ENCODE measurements at regions not wholly inside any gene's neighbourhood (a gene's known extent, or its start where the extent isn't known, plus 50 kb on each side); places are given as distances from the start of the nearest gene placed in this dataset.
"Not testable (repeated sequence)": the region's sequence is repeated elsewhere in the genome, so short reads cannot be mapped to it uniquely, and the experiment has no call there.

DNA sequence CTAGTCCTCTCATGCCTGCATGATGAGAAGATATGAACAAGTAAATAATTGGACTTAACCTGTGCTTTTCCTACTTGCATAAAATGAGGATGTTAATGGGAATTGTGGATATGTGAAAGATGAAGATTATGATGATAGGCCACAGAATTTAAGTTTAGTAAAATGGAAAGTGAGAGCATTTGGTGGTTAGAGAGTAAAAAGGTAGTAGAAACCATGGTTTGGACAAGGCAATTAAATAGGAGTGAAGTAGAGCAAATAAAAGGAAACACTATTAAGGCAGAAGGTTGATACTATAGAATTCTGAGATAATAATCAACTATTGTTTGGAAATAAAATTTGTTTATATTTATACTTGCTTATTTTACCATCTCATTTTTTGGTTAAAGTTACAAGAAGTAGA, 1162.5 kb downstream of the MRPL39 start:
- intact Hi-C loops (cut with micrococcal nuclease) = no loop called here
- H3K27ac ChIP-seq (ENCODE audit: low read depth, low read length) = no peak overlapping the region
- H3K36me3 ChIP-seq (ENCODE audit: insufficient read depth, low read length) = no peaks in the 10 kb centered on the region
- no peaks in the 10 kb centered on the region for H3K4me1 Mint-ChIP-seq
- H3K9me3 Mint-ChIP-seq = peaks cover 0 to 9% (median under 1%) of the 10 kb centered on the region in 8 donors
- DNase-seq = no peak
- CTCF ChIA-PET (ENCODE audit: partially characterized antibody) = no interaction called here
- no peaks in the 10 kb centered on the region for H3K27me3 Mint-ChIP-seq
- no peak overlapping the region for H3K27ac Mint-ChIP-seq
- POLR2A ChIA-PET (ENCODE audit: partially characterized antibody) = no interaction called here
- no peaks in the 10 kb centered on the region for H3K36me3 Mint-ChIP-seq
- H3K4me3 ChIP-seq (ENCODE audit: low read length in 2 of 2) = no peak overlapping the region
- no peaks in the 10 kb centered on the region for H3K27me3 ChIP-seq (ENCODE audit: insufficient read depth, low read length)
- no peak overlapping the region for H3K4me3 Mint-ChIP-seq
- no peaks in the 10 kb centered on the region for H3K4me1 ChIP-seq (ENCODE audit: insufficient read depth, low read length)
- H3K9me3 ChIP-seq (ENCODE audit: control insufficient read depth in 1 of 2, low read length in 2 of 2) = no peaks in the 10 kb centered on the region

DNA sequence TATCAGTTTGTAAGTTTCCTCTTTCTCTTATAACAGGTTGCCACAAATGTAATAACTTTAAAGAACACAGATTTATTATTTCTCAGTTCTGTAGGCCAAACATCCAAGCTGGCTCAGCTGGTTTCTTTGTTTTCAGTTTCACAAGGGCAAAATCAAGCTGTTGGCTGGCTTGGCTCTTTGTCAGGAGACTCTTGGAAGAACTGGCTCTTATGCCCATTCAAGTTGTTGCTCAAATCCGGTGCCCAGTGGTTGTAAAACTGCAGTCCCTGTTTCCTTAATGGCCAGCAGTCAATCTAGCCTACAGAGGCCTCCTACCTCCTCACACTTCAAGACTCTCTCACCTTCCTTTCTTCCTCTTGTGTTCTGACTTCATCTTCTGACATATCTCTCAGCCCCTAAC, 1171.0 kb downstream of the MRPL39 start:
- ChIA-PET CTCF (ENCODE audit: partially characterized antibody) (no interaction called here), POLR2A (ENCODE audit: partially characterized antibody) (no interaction called here)
- H3K27me3 ChIP-seq (ENCODE audit: insufficient read depth, low read length) = no peaks in the 10 kb centered on the region
- peaks cover 0 to 10% (median 3%) of the 10 kb centered on the region in 8 donors for H3K9me3 Mint-ChIP-seq
- no peak overlapping the region for H3K4me3 ChIP-seq (ENCODE audit: low read length in 2 of 2)
- H3K36me3 ChIP-seq (ENCODE audit: insufficient read depth, low read length) = no peaks in the 10 kb centered on the region
- no peak overlapping the region for H3K4me3 Mint-ChIP-seq
- no peaks in the 10 kb centered on the region for H3K9me3 ChIP-seq (ENCODE audit: control insufficient read depth in 1 of 2, low read length in 2 of 2)
- no peak for DNase-seq
- H3K4me1 ChIP-seq (ENCODE audit: insufficient read depth, low read length) = no peaks in the 10 kb centered on the region
- H3K36me3 Mint-ChIP-seq = no peaks in the 10 kb centered on the region
- H3K27me3 Mint-ChIP-seq = no peaks in the 10 kb centered on the region
- H3K27ac Mint-ChIP-seq = no peak overlapping the region
- no peak overlapping the region for H3K27ac ChIP-seq (ENCODE audit: low read depth, low read length)
- no peaks in the 10 kb centered on the region for H3K4me1 Mint-ChIP-seq
- intact Hi-C loops (cut with micrococcal nuclease) = no loop called here

DNA sequence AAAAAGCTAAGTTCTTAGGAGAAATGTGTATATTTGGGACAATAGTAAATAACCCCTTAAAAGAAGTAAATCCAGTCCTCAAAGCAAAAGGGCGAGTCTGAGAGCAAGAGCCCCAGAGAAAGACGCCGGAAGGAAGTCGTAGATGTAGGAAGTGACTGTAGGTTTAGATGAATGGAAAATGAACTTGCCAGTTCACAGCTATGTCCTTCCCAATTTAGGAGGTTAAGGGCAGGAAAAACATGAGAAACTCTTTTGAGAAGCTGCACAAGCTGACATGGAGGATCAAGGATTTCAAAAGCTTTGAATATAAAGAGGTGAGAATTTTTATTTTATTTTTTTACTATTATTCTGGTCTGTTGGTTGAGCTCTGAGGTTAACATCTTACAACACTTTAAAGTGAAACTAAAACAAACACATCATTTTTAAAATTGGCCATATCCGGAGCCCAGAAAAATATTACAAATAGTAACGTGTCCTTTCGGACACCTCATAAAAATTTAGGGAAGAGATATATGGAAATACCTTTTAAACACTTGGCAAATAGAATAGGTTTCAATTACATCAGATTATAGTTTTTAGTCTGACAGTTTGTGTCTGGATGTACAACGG, 1178.6 kb downstream of the MRPL39 start:
- DNase-seq = peak in 3 of 5 donors; percentile 3
- Mint-ChIP-seq H3K36me3 (no peaks in the 10 kb centered on the region), H3K4me3 (peak overlapping the region; percentile 68 to 84 (median 80)), H3K9me3 (peaks cover 0 to 8% (median 0%) of the 10 kb centered on the region in 8 donors), H3K27ac (peak overlapping the region in 4 of 7 donors; percentile 2 to 59 (median 30)), H3K4me1 (peaks cover 0 to 1% (median 0%) of the 10 kb centered on the region in 4 donors), H3K27me3 (no peaks in the 10 kb centered on the region)
- intact Hi-C loops (cut with micrococcal nuclease) = no loop called here
- H3K27me3 ChIP-seq (ENCODE audit: insufficient read depth, low read length) = no peaks in the 10 kb centered on the region
- no peak overlapping the region for H3K27ac ChIP-seq (ENCODE audit: low read depth, low read length)
- no peaks in the 10 kb centered on the region for H3K36me3 ChIP-seq (ENCODE audit: insufficient read depth, low read length)
- CTCF ChIA-PET (ENCODE audit: partially characterized antibody) = no interaction called here
- POLR2A ChIA-PET (ENCODE audit: partially characterized antibody) = no interaction called here
- H3K4me3 ChIP-seq (ENCODE audit: low read length in 2 of 2) = peak overlapping the region in 1 of 2 donors; percentile 33
- H3K9me3 ChIP-seq (ENCODE audit: control insufficient read depth in 1 of 2, low read length in 2 of 2) = no peaks in the 10 kb centered on the region
- no peaks in the 10 kb centered on the region for H3K4me1 ChIP-seq (ENCODE audit: insufficient read depth, low read length)

DNA sequence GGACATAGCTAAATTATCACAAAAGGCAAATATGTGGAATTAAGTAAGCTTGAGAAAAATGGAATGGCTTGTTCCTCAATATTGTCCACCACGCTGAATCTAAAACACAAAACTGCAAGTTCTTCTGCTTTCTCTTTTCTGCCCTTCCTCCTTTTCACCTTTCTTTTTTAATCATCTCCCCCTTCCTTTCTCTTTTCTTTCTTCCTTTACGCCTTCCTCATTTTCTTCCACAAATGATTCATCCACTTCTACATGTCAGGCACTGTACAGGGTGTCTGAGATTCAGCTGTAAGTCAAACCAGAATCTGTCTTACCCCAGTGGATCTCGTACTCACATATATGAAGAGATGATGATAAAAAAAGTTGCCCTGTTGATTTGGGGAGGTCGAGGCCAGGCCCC, 1182.5 kb downstream of the MRPL39 start:
- H3K4me1 Mint-ChIP-seq = peaks cover 0 to 1% (median 0%) of the 10 kb centered on the region in 4 donors
- ChIA-PET CTCF (ENCODE audit: partially characterized antibody) (no interaction called here), POLR2A (ENCODE audit: partially characterized antibody) (no interaction called here)
- no peak overlapping the region for H3K4me3 Mint-ChIP-seq
- Histone ChIP-seq H3K27ac (ENCODE audit: low read depth, low read length) (no peak overlapping the region), H3K27me3 (ENCODE audit: insufficient read depth, low read length) (no peaks in the 10 kb centered on the region), H3K4me1 (ENCODE audit: insufficient read depth, low read length) (no peaks in the 10 kb centered on the region), H3K9me3 (ENCODE audit: control insufficient read depth in 1 of 2, low read length in 2 of 2) (peaks cover 0 to 2% of the 10 kb centered on the region in 2 donors), H3K36me3 (ENCODE audit: insufficient read depth, low read length) (no peaks in the 10 kb centered on the region), H3K4me3 (ENCODE audit: low read length in 2 of 2) (no peak overlapping the region)
- H3K27ac Mint-ChIP-seq = no peak overlapping the region
- peaks cover 0 to 13% (median 10%) of the 10 kb centered on the region in 8 donors for H3K9me3 Mint-ChIP-seq
- H3K27me3 Mint-ChIP-seq = no peaks in the 10 kb centered on the region
- no peak for DNase-seq
- no peaks in the 10 kb centered on the region for H3K36me3 Mint-ChIP-seq
- intact Hi-C loops (cut with micrococcal nuclease) = no loop called here

DNA sequence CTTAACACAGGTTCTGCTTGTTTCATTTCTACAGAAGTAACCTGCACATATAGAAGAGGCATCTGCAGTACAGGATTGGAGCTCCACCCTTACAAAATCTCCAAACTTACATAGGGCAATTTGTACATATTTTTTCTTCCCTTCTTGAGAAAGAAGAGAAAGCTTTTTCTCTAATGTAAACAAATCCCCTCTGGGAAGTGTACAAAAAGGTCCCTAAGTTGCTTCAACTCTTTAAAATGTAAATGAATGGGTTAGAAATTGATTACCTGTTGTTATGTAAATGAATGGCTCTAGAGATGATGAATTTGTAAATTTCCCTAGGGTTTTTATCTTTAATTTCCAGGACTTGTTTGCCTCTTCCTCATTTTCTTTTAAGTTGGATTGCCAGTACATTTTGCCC, 1183.7 kb downstream of the MRPL39 start:
- Mint-ChIP-seq H3K27ac (no peak overlapping the region), H3K4me3 (no peak overlapping the region), H3K4me1 (peaks cover 0 to 1% (median 0%) of the 10 kb centered on the region in 4 donors), H3K36me3 (no peaks in the 10 kb centered on the region), H3K9me3 (peaks cover 0 to 22% (median 20%) of the 10 kb centered on the region in 8 donors), H3K27me3 (no peaks in the 10 kb centered on the region)
- no peak for DNase-seq
- no peak overlapping the region for H3K27ac ChIP-seq (ENCODE audit: low read depth, low read length)
- H3K36me3 ChIP-seq (ENCODE audit: insufficient read depth, low read length) = no peaks in the 10 kb centered on the region
- H3K4me1 ChIP-seq (ENCODE audit: insufficient read depth, low read length) = no peaks in the 10 kb centered on the region
- H3K9me3 ChIP-seq (ENCODE audit: control insufficient read depth in 1 of 2, low read length in 2 of 2) = peaks cover 0 to 9% of the 10 kb centered on the region in 2 donors
- no peak overlapping the region for H3K4me3 ChIP-seq (ENCODE audit: low read length in 2 of 2)
- intact Hi-C loops (cut with micrococcal nuclease) = no loop called here
- ChIA-PET CTCF (ENCODE audit: partially characterized antibody) (no interaction called here), POLR2A (ENCODE audit: partially characterized antibody) (no interaction called here)
- H3K27me3 ChIP-seq (ENCODE audit: insufficient read depth, low read length) = no peaks in the 10 kb centered on the region

DNA sequence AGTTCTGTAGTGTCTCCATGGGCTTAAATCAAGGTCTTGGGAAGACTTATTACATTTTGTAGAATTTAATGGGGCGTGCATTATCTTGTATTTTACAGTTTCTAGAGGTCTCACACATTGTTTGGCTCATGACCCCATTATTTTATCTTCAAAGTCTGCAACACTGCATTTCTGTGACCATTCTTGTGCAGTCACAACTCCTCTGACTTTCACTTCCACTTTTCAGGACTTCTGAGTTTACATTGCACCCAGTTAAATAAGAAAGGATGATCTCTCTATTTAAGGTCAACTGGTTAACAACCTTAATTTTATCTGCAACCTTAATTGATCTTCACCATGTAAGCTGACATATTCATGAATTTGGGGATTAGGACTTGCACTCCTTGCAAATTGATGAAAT, 1186.6 kb downstream of the MRPL39 start:
- POLR2A ChIA-PET (ENCODE audit: partially characterized antibody) = no interaction called here
- intact Hi-C loops (cut with micrococcal nuclease) = no loop called here

DNA sequence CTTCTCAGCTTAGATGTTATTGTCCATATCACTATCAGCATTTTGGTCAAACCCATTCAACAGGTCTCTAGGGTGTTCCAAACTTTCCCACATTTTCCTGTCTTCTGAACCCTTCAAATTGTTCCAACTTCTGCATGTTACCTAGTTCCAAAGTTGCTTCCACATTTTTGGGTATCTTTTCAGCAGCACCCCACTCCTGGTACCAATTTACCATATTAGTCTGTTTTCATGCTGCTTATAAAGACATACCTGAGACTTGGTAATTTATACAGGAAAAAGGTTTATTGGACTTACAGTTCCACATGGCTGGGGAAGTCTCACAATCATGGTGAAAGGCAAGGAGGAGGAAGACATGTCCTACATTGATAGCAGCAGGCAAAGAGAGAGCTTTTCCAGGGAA, 1187.6 kb downstream of the MRPL39 start:
- POLR2A ChIA-PET (ENCODE audit: partially characterized antibody); H3K27me3 Mint-ChIP-seq; H3K36me3 Mint-ChIP-seq; H3K4me1 ChIP-seq (ENCODE audit: insufficient read depth, low read length); H3K27ac ChIP-seq (ENCODE audit: low read depth, low read length); H3K27ac Mint-ChIP-seq; H3K4me1 Mint-ChIP-seq; H3K9me3 ChIP-seq (ENCODE audit: control insufficient read depth in 1 of 2, low read length in 2 of 2); H3K4me3 ChIP-seq (ENCODE audit: low read length in 2 of 2); H3K27me3 ChIP-seq (ENCODE audit: insufficient read depth, low read length); intact Hi-C loops (cut with micrococcal nuclease); H3K36me3 ChIP-seq (ENCODE audit: insufficient read depth, low read length); DNase-seq; H3K4me3 Mint-ChIP-seq; CTCF ChIA-PET (ENCODE audit: partially characterized antibody): not testable (repeated sequence)
- H3K9me3 Mint-ChIP-seq = peaks cover 0 to 30% (median 20%) of the 10 kb centered on the region in 8 donors

More for the DNA sequence above, 1186.6 kb downstream of the MRPL39 start:
- Mint-ChIP-seq H3K36me3 (no peaks in the 10 kb centered on the region), H3K9me3 (peaks cover 0 to 30% (median 21%) of the 10 kb centered on the region in 8 donors), H3K27ac (no peak overlapping the region), H3K4me3 (no peak overlapping the region), H3K27me3 (no peaks in the 10 kb centered on the region), H3K4me1 (no peaks in the 10 kb centered on the region)
- Histone ChIP-seq H3K27ac (ENCODE audit: low read depth, low read length) (no peak overlapping the region), H3K4me3 (ENCODE audit: low read length in 2 of 2) (no peak overlapping the region), H3K9me3 (ENCODE audit: control insufficient read depth in 1 of 2, low read length in 2 of 2) (peaks cover 0 to 9% of the 10 kb centered on the region in 2 donors), H3K36me3 (ENCODE audit: insufficient read depth, low read length) (no peaks in the 10 kb centered on the region), H3K4me1 (ENCODE audit: insufficient read depth, low read length) (no peaks in the 10 kb centered on the region), H3K27me3 (ENCODE audit: insufficient read depth, low read length) (no peaks in the 10 kb centered on the region)
- CTCF ChIA-PET (ENCODE audit: partially characterized antibody) = no interaction called here
- DNase-seq = no peak

DNA sequence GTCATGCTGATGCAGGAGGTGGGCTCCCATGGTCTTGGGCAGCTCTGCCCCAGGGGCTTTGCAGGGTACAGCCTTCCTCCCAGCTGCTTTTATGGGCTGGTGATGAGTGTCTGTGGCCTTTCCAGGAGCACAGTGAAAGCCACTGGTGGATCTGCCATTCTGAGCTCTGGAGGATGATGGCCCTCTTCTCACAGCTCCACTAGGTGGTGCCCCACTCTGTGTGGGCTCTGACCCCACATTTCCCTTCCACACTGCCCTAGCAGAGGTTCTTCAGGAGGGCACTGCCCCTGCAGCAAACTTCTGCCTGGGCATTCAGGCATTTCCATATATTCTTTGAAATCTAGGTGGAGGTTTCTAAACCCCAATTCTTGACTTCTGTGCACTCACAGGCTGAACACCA, 1188.6 kb downstream of the MRPL39 start:
- H3K4me1 ChIP-seq (ENCODE audit: insufficient read depth, low read length) = no peaks in the 10 kb centered on the region
- H3K27me3 Mint-ChIP-seq = no peaks in the 10 kb centered on the region
- DNase-seq = no peak
- H3K27ac ChIP-seq (ENCODE audit: low read depth, low read length) = no peak overlapping the region
- H3K27ac Mint-ChIP-seq = no peak overlapping the region
- ChIA-PET POLR2A (ENCODE audit: partially characterized antibody) (no interaction called here), CTCF (ENCODE audit: partially characterized antibody) (no interaction called here)
- no peaks in the 10 kb centered on the region for H3K36me3 Mint-ChIP-seq
- H3K36me3 ChIP-seq (ENCODE audit: insufficient read depth, low read length) = no peaks in the 10 kb centered on the region
- H3K4me1 Mint-ChIP-seq = no peaks in the 10 kb centered on the region
- peaks cover 0 to 9% of the 10 kb centered on the region in 2 donors for H3K9me3 ChIP-seq (ENCODE audit: control insufficient read depth in 1 of 2, low read length in 2 of 2)
- H3K4me3 Mint-ChIP-seq = no peak overlapping the region
- H3K9me3 Mint-ChIP-seq = peaks cover 0 to 30% (median 21%) of the 10 kb centered on the region in 8 donors
- no peaks in the 10 kb centered on the region for H3K27me3 ChIP-seq (ENCODE audit: insufficient read depth, low read length)
- intact Hi-C loops (cut with micrococcal nuclease) = no loop called here
- no peak overlapping the region for H3K4me3 ChIP-seq (ENCODE audit: low read length in 2 of 2)

Measured in CD4-positive, alpha-beta memory T cell (primary cell).